ENCODE measurements at regions not wholly inside any gene's neighbourhood (a gene's known extent, or its start where the extent isn't known, plus 50 kb on each side); places are given as distances from the start of the nearest gene placed in this dataset.

DNA sequence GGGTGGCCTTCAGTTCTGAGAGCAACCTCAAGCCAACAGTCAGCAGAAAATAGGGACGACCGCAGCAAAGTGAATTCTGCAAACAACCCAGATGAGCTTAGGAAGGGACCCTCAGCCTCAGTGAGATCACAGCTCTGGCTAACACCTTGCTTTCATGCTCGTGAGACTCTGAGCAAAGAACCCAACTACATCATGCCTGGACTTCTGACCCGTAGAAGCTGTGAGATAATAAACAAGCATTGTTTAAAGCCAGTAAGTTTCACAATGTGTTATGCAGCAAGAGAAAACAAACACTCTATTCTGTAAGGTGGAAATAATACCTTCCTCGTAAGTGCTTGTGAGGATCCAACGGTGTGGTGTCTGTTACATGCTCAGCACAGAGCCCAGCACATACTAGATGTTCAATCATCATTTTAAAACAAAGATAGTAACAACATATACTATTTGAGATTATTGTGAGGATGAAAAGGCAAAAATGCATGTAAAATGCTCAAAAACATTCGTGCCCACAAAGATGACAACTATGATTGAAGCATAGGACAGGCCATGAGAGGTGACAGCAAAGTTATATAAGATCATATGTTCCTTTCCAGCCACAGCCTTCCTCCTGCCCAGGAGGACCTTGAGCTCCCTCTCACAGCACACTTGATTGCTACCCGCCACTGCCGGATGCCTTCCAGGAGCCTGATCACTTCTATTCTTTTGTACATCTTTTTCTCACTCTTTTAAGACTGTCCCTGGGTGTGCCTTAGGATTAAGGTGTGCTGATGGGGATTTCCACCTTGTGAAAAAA is 433.3 kb downstream of the BUD13 start (continued):
- TF ChIP-seq ZNF205 (CRISPR knock-in tag; IDR thresholded peaks at IDR 0.05) (peak; percentile 35; the same call in 1 of the 2 replicates), DPF2 (CRISPR knock-in tag; IDR thresholded peaks at IDR 0.05; ENCODE audit: borderline replicate concordance, low read depth) (peak; percentile 68; the same call in 1 of the 2 replicates), MED8 (CRISPR knock-in tag; IDR thresholded peaks at IDR 0.05; ENCODE audit: insufficient replicate concordance) (peak; percentile 24), MED1 (CRISPR knock-in tag; IDR thresholded peaks at IDR 0.05) (peak; percentile 27; the same call in 1 of the 2 replicates), FOXO1 (CRISPR knock-in tag; IDR thresholded peaks at IDR 0.05) (peak; percentile 92), SOX13 (IDR thresholded peaks at IDR 0.05) (peak; percentile 86), SOX13 (CRISPR knock-in tag; conservative IDR thresholded peaks at IDR 0.05 in 1 of 2, IDR thresholded peaks at IDR 0.05 in 1 of 2) (peak in 1 of 2 experiments; percentile 98; a peak in 2 of 4 replicates), LCORL (IDR thresholded peaks at IDR 0.05) (no peak), LCORL (CRISPR knock-in tag; IDR thresholded peaks at IDR 0.05) (peak; percentile 62; the same call in 1 of the 2 replicates), MTF2 (CRISPR knock-in tag; IDR thresholded peaks at IDR 0.05; ENCODE audit: borderline replicate concordance) (0 out of 2 replicates have a peak, but pooled peaks have one; percentile 45)
- TF ChIP-seq, protein P1, sequence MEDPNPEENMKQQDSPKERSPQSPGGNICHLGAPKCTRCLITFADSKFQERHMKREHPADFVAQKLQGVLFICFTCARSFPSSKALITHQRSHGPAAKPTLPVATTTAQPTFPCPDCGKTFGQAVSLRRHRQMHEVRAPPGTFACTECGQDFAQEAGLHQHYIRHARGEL (CRISPR knock-in tag; IDR thresholded peaks at IDR 0.05) = no peak
- TF ChIP-seq, protein P2, sequence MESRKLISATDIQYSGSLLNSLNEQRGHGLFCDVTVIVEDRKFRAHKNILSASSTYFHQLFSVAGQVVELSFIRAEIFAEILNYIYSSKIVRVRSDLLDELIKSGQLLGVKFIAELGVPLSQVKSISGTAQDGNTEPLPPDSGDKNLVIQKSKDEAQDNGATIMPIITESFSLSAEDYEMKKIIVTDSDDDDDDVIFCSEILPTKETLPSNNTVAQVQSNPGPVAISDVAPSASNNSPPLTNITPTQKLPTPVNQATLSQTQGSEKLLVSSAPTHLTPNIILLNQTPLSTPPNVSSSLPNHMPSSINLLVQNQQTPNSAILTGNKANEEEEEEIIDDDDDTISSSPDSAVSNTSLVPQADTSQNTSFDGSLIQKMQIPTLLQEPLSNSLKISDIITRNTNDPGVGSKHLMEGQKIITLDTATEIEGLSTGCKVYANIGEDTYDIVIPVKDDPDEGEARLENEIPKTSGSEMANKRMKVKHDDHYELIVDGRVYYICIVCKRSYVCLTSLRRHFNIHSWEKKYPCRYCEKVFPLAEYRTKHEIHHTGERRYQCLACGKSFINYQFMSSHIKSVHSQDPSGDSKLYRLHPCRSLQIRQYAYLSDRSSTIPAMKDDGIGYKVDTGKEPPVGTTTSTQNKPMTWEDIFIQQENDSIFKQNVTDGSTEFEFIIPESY (CRISPR knock-in tag; IDR thresholded peaks at IDR 0.05) = no peak
- TF ChIP-seq, protein P3, sequence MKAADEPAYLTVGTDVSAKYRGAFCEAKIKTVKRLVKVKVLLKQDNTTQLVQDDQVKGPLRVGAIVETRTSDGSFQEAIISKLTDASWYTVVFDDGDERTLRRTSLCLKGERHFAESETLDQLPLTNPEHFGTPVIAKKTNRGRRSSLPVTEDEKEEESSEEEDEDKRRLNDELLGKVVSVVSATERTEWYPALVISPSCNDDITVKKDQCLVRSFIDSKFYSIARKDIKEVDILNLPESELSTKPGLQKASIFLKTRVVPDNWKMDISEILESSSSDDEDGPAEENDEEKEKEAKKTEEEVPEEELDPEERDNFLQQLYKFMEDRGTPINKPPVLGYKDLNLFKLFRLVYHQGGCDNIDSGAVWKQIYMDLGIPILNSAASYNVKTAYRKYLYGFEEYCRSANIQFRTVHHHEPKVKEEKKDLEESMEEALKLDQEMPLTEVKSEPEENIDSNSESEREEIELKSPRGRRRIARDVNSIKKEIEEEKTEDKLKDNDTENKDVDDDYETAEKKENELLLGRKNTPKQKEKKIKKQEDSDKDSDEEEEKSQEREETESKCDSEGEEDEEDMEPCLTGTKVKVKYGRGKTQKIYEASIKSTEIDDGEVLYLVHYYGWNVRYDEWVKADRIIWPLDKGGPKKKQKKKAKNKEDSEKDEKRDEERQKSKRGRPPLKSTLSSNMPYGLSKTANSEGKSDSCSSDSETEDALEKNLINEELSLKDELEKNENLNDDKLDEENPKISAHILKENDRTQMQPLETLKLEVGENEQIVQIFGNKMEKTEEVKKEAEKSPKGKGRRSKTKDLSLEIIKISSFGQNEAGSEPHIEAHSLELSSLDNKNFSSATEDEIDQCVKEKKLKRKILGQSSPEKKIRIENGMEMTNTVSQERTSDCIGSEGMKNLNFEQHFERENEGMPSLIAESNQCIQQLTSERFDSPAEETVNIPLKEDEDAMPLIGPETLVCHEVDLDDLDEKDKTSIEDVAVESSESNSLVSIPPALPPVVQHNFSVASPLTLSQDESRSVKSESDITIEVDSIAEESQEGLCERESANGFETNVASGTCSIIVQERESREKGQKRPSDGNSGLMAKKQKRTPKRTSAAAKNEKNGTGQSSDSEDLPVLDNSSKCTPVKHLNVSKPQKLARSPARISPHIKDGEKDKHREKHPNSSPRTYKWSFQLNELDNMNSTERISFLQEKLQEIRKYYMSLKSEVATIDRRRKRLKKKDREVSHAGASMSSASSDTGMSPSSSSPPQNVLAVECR (CRISPR knock-in tag; IDR thresholded peaks at IDR 0.05; ENCODE audit: borderline replicate concordance) = peak; percentile 39; the same call in 1 of the 2 replicates
- TF ChIP-seq, protein P4, sequence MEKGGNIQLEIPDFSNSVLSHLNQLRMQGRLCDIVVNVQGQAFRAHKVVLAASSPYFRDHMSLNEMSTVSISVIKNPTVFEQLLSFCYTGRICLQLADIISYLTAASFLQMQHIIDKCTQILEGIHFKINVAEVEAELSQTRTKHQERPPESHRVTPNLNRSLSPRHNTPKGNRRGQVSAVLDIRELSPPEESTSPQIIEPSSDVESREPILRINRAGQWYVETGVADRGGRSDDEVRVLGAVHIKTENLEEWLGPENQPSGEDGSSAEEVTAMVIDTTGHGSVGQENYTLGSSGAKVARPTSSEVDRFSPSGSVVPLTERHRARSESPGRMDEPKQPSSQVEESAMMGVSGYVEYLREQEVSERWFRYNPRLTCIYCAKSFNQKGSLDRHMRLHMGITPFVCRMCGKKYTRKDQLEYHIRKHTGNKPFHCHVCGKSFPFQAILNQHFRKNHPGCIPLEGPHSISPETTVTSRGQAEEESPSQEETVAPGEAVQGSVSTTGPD (CRISPR knock-in tag; IDR thresholded peaks at IDR 0.05) = no peak
- TF ChIP-seq, protein P5, sequence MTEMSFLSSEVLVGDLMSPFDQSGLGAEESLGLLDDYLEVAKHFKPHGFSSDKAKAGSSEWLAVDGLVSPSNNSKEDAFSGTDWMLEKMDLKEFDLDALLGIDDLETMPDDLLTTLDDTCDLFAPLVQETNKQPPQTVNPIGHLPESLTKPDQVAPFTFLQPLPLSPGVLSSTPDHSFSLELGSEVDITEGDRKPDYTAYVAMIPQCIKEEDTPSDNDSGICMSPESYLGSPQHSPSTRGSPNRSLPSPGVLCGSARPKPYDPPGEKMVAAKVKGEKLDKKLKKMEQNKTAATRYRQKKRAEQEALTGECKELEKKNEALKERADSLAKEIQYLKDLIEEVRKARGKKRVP (CRISPR knock-in tag; IDR thresholded peaks at IDR 0.05) = peak in 1 of 2 experiments; percentile 69; a peak in 1 of 4 replicates
- TF ChIP-seq, protein P6, sequence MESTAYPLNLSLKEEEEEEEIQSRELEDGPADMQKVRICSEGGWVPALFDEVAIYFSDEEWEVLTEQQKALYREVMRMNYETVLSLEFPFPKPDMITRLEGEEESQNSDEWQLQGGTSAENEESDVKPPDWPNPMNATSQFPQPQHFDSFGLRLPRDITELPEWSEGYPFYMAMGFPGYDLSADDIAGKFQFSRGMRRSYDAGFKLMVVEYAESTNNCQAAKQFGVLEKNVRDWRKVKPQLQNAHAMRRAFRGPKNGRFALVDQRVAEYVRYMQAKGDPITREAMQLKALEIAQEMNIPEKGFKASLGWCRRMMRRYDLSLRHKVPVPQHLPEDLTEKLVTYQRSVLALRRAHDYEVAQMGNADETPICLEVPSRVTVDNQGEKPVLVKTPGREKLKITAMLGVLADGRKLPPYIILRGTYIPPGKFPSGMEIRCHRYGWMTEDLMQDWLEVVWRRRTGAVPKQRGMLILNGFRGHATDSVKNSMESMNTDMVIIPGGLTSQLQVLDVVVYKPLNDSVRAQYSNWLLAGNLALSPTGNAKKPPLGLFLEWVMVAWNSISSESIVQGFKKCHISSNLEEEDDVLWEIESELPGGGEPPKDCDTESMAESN (CRISPR knock-in tag; conservative IDR thresholded peaks at IDR 0.05) = no peak

All from HepG2 (cell line).